Activated CD8-positive, alpha-beta memory T cell treated with anti-CD3 and anti-CD28 coated beads, Interleukin-2, amount 50 U/mL, for 48 hours (primary cell): ENCODE measurements at regions not wholly inside any gene's neighbourhood (a gene's known extent, or its start where the extent isn't known, plus 50 kb on each side); places are given as distances from the start of the nearest gene placed in this dataset.

Source experiments
- DNase-seq: peaks from one replicate; pipeline ENCODE4 v3.0.0-alpha.2; 2020

GRCh38 chr9:26483991-26484390 is 408.6 kb downstream of the CAAP1 start:
- no peak for DNase-seq

GRCh38 chr9:26477963-26478362 is 414.6 kb downstream of the CAAP1 start:
- DNase-seq, result no peak

- no peak for DNase-seq
These were observed 421.3 kb downstream of the CAAP1 start for GRCh38 chr9:26471261-26471660.

- DNase-seq, result no peak
These were observed 422.3 kb downstream of the CAAP1 start for GRCh38 chr9:26470284-26470683.

- no peak for DNase-seq
These were observed 428.8 kb downstream of the CAAP1 start for GRCh38 chr9:26463837-26464236.

- DNase-seq, result no peak
These were observed 429.9 kb downstream of the CAAP1 start for GRCh38 chr9:26462751-26463150.

- no peak for DNase-seq
These were observed 430.4 kb downstream of the CAAP1 start for GRCh38 chr9:26462213-26462612.

- DNase-seq, result no peak
These were observed 432.0 kb downstream of the CAAP1 start for GRCh38 chr9:26460624-26461023.

- no peak for DNase-seq
These were observed 432.6 kb downstream of the CAAP1 start for GRCh38 chr9:26459959-26460358.

GRCh38 chr9:26458054-26458453 is 434.5 kb downstream of the CAAP1 start:
- DNase-seq, result no peak

- no peak for DNase-seq
These were observed 435.5 kb downstream of the CAAP1 start for GRCh38 chr9:26457151-26457550.

- no peak for DNase-seq
These were observed 453.5 kb downstream of the CAAP1 start for GRCh38 chr9:26439061-26439624.

GRCh38 chr9:26437056-26437711 is 455.4 kb downstream of the CAAP1 start:
- DNase-seq, result no peak

GRCh38 chr9:26426551-26427131 is 466.0 kb downstream of the CAAP1 start:
- DNase-seq, result no peak

- no peak for DNase-seq
These were observed 474.1 kb downstream of the CAAP1 start for GRCh38 chr9:26418480-26418879.

- no peak for DNase-seq
These were observed 477.1 kb downstream of the CAAP1 start for GRCh38 chr9:26415528-26415927.

GRCh38 chr9:26413611-26414010 is 479.0 kb downstream of the CAAP1 start:
- no peak for DNase-seq

- no peak for DNase-seq
These were observed 480.2 kb downstream of the CAAP1 start for GRCh38 chr9:26412446-26412845.

- no peak for DNase-seq
These were observed 485.9 kb downstream of the CAAP1 start for GRCh38 chr9:26406676-26407075.

GRCh38 chr9:26399556-26399955 is 493.0 kb downstream of the CAAP1 start:
- DNase-seq, result no peak

GRCh38 chr9:26394025-26394424 is 498.6 kb downstream of the CAAP1 start:
- no peak for DNase-seq

- no peak for DNase-seq
These were observed 500.0 kb downstream of the CAAP1 start for GRCh38 chr9:26392639-26393038.

GRCh38 chr9:26391036-26391435 is 501.6 kb downstream of the CAAP1 start:
- DNase-seq, result no peak

- DNase-seq, result no peak
These were observed 517.2 kb downstream of the CAAP1 start for GRCh38 chr9:26375448-26375847.

- no peak for DNase-seq
These were observed 519.0 kb downstream of the CAAP1 start for GRCh38 chr9:26373616-26374015.
